ENCODE measurements at regions not wholly inside any gene's neighbourhood (a gene's known extent, or its start where the extent isn't known, plus 50 kb on each side); places are given as distances from the start of the nearest gene placed in this dataset.
A peak's percentile ranks its signal among the peaks of the same experiment; 100 is the strongest.

DNA sequence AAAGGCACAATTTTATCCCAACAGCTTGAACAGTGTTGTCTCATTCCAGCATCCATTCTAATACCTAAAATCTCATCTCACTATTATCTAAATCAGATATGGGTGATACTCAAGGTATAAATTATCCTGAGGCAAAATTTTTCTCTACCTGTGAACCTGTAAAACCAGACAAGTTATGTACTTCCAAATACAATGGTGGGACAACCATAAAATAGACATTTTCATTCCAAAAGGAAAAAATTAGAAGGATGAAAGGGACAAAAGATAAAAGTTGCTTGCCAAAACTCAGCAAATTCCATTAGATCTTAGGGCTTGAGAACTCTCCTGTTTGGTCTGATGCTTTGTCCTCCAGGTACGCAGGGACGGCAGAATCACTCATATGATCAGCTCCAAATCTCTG lies 650.5 kb downstream of the ADGRL2 start:
- Histone ChIP-seq H3K36me3 (no peaks in the 10 kb centered on the region), H3K27me3 (replicated peaks; ENCODE audit: insufficient read depth) (no peaks in the 10 kb centered on the region), H3K27ac (no peak overlapping the region), H3K4me1 (ENCODE audit: control insufficient read depth in 1 of 2, low read depth in 2 of 2) (peaks cover 1 to 2% of the 10 kb centered on the region in 2 donors), H3K4me3 (no peak overlapping the region), H3K9me3 (peaks cover 3% of the 10 kb centered on the region)
- DNase-seq (ENCODE audit: low spot score) (no peak), ATAC-seq (ENCODE audit: insufficient number of reproducible peaks, low FRiP score, low read depth) (no peak)
- TF ChIP-seq, protein P1, sequence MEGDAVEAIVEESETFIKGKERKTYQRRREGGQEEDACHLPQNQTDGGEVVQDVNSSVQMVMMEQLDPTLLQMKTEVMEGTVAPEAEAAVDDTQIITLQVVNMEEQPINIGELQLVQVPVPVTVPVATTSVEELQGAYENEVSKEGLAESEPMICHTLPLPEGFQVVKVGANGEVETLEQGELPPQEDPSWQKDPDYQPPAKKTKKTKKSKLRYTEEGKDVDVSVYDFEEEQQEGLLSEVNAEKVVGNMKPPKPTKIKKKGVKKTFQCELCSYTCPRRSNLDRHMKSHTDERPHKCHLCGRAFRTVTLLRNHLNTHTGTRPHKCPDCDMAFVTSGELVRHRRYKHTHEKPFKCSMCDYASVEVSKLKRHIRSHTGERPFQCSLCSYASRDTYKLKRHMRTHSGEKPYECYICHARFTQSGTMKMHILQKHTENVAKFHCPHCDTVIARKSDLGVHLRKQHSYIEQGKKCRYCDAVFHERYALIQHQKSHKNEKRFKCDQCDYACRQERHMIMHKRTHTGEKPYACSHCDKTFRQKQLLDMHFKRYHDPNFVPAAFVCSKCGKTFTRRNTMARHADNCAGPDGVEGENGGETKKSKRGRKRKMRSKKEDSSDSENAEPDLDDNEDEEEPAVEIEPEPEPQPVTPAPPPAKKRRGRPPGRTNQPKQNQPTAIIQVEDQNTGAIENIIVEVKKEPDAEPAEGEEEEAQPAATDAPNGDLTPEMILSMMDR (IDR thresholded peaks at IDR 0.05): no peak

DNA sequence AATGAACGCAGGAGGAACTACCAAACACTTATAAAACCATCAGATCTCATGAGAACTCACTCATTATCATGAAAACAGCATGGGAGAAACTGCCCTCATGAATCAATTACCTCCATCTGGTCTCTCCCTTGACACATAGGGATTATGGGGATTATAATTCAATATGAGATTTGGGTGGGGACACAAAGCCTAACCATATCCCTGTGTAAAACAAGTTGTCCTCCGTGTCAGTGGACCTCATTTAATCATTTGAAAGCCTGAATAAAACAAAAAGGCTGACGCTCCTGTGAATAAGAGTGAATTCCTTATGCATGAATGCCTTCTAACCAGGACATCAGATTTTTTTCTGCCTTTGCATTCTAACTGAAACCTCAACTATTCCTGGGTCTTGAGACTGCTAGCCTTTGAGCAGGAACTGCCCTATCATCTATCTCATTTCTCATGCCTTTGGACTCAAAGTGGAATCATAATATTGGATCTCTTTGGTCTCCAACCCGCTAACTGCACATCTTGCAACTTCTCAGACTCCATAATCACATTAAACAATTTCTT lies 648.8 kb downstream of the ADGRL2 start:
- peaks cover 3% of the 10 kb centered on the region for H3K9me3 ChIP-seq
- DNase-seq (ENCODE audit: low spot score) (no peak), ATAC-seq (ENCODE audit: insufficient number of reproducible peaks, low FRiP score, low read depth) (no peak)
- no peak overlapping the region for H3K27ac ChIP-seq
- H3K4me3 ChIP-seq: no peak overlapping the region
- H3K36me3 ChIP-seq: no peaks in the 10 kb centered on the region
- TF ChIP-seq, protein P1 (IDR thresholded peaks at IDR 0.05): no peak
- H3K27me3 ChIP-seq (replicated peaks; ENCODE audit: insufficient read depth): no peaks in the 10 kb centered on the region
- H3K4me1 ChIP-seq (ENCODE audit: control insufficient read depth in 1 of 2, low read depth in 2 of 2): peaks cover 5 to 13% of the 10 kb centered on the region in 2 donors

DNA sequence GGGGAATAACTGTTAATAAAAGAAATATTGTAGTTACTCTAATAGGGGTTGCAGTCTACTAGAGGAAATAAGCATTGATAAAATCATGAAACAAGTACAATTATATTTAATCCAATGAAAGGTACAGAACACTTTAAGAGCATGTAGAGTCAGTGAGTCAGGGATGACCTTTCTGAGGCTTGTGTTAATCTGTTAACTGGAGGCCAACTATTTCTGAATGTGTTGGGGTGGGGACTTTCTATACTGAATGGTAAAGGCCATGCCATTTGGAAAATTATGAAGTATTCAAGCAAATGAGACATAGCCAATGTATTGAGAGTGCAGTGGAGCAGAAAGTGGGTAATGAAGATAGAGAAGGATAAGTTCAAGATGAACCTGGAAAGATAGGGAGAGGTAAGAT lies 646.2 kb downstream of the ADGRL2 start:
- TF ChIP-seq, protein P1 (IDR thresholded peaks at IDR 0.05): no peak
- peaks cover 5 to 13% of the 10 kb centered on the region in 2 donors for H3K4me1 ChIP-seq (ENCODE audit: control insufficient read depth in 1 of 2, low read depth in 2 of 2)
- H3K9me3 ChIP-seq: peaks cover 3% of the 10 kb centered on the region
- no peaks in the 10 kb centered on the region for H3K27me3 ChIP-seq (replicated peaks; ENCODE audit: insufficient read depth)
- DNase-seq (ENCODE audit: low spot score): no peak
- ATAC-seq (ENCODE audit: insufficient number of reproducible peaks, low FRiP score, low read depth): no peak
- no peak overlapping the region for H3K27ac ChIP-seq
- no peak overlapping the region for H3K4me3 ChIP-seq
- H3K36me3 ChIP-seq: no peaks in the 10 kb centered on the region

DNA sequence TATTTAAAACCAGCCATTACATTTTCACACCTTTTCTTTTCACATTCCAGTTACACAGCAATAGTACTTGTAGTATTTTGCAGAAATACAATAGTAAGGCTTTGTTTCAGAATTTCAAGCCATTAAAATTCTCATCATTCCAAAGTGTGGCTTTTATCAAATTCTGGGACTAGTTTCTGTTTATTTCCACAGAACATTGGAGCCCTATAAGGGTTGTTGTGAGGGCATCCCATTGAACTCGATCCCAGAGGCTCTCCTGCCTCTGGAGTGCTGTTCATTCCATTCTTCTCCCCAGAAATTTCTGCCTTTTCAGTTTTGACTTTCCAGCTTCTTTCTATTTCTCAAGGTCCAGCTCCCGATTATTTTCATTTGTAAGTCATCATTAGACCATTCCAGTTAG lies 645.5 kb downstream of the ADGRL2 start:
- TF ChIP-seq, protein P1 (IDR thresholded peaks at IDR 0.05): no peak
- H3K9me3 ChIP-seq: no peaks in the 10 kb centered on the region
- H3K36me3 ChIP-seq: no peaks in the 10 kb centered on the region
- ATAC-seq (ENCODE audit: insufficient number of reproducible peaks, low FRiP score, low read depth): no peak
- H3K27me3 ChIP-seq (replicated peaks; ENCODE audit: insufficient read depth): no peaks in the 10 kb centered on the region
- H3K4me1 ChIP-seq (ENCODE audit: control insufficient read depth in 1 of 2, low read depth in 2 of 2): peaks cover 5 to 13% of the 10 kb centered on the region in 2 donors
- H3K27ac ChIP-seq: no peak overlapping the region
- H3K4me3 ChIP-seq: peak overlapping the region; percentile 33
- no peak for DNase-seq (ENCODE audit: low spot score)

DNA sequence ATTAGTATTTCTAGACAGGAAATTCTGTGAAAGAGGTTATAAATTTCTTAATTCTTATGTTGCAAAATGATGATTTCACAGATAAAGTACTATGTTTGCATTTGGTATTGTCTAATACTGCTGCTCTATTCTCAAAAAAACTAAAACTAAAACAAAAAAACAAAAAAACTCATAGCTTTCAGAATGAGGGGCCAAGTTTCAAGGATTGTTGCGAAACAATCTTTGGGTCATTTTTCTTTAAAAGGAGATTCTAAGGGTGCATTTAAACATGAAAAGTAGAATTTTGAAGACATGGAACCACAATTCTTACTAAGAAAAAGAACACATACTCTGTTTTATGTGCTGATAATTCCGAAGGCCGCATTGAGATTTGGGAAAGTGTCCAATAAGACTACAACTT lies 645.1 kb downstream of the ADGRL2 start:
- Histone ChIP-seq H3K36me3 (no peaks in the 10 kb centered on the region), H3K4me1 (ENCODE audit: control insufficient read depth in 1 of 2, low read depth in 2 of 2) (peaks cover 5 to 13% of the 10 kb centered on the region in 2 donors), H3K27ac (no peak overlapping the region), H3K27me3 (replicated peaks; ENCODE audit: insufficient read depth) (no peaks in the 10 kb centered on the region), H3K9me3 (no peaks in the 10 kb centered on the region), H3K4me3 (peak overlapping the region; percentile 33)
- TF ChIP-seq, protein P1 (IDR thresholded peaks at IDR 0.05): no peak
- ATAC-seq (ENCODE audit: insufficient number of reproducible peaks, low FRiP score, low read depth) (no peak), DNase-seq (ENCODE audit: low spot score) (no peak)

Measured in thoracic aorta (tissue), 2 donors.